MM.1S (cell line): ENCODE measurements at regions not wholly inside any gene's neighbourhood (a gene's known extent, or its start where the extent isn't known, plus 50 kb on each side); places are given as distances from the start of the nearest gene placed in this dataset.

ENCODE experiments used
- EZH2 ChIP-seq: fragments of 300-600 bp; sonication (generic); optimal IDR thresholded peaks from 2 replicates; pipeline ENCODE3; 2017; ENCODE audit warnings: low read depth, mild to moderate bottlenecking, antibody characterized with exemption, low read length, mixed read lengths
- EZH2phosphoT487 ChIP-seq: fragments of 300-600 bp; sonication (generic); IDR thresholded peaks from 2 replicates; pipeline ENCODE4 v1.6.1; 2018; ENCODE audit warnings: antibody characterized with exemption, low read length
- TF ChIP-seq, protein P1 (sequence below): fragments of 300-600 bp; sonication (generic); IDR thresholded peaks from 2 replicates; pipeline ENCODE4 v1.5.1; 2016; ENCODE audit warnings: antibody characterized with exemption, low read length, mixed read lengths

DNA sequence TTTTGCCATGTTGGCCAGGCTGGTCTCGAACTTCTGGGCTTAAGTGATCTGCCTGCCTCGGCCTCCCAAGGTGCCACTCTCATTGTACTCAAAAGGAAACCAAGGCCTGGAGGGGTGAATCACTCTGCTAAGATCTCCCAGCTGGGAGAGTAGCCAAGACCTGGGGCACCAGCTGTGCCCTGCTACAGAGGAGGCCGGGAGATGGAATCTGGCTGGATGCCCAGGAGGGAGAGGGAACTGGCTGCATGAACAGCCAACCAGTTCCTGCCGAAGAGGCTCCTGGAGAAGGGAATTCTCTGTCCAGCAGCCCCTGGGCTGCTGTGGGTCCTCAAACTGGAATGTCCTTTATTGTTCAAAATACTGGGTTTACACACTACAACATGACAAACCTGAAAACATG is 238.7 kb upstream of the CIBAR2 start:
- TF ChIP-seq, protein P1, sequence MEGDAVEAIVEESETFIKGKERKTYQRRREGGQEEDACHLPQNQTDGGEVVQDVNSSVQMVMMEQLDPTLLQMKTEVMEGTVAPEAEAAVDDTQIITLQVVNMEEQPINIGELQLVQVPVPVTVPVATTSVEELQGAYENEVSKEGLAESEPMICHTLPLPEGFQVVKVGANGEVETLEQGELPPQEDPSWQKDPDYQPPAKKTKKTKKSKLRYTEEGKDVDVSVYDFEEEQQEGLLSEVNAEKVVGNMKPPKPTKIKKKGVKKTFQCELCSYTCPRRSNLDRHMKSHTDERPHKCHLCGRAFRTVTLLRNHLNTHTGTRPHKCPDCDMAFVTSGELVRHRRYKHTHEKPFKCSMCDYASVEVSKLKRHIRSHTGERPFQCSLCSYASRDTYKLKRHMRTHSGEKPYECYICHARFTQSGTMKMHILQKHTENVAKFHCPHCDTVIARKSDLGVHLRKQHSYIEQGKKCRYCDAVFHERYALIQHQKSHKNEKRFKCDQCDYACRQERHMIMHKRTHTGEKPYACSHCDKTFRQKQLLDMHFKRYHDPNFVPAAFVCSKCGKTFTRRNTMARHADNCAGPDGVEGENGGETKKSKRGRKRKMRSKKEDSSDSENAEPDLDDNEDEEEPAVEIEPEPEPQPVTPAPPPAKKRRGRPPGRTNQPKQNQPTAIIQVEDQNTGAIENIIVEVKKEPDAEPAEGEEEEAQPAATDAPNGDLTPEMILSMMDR: no peak
- no peak for TF ChIP-seq EZH2phosphoT487
- TF ChIP-seq EZH2: no peak
